HCT116 (cell line): ENCODE measurements at regions not wholly inside any gene's neighbourhood (a gene's known extent, or its start where the extent isn't known, plus 50 kb on each side); places are given as distances from the start of the nearest gene placed in this dataset.

Experiments used
- ATAC-seq: fragments of 200-7000 bp; cut with Tn5 transposase; 2 replicates; pipeline ENCODE4 v1.9.1; 2020; ENCODE audit warnings: mild to moderate bottlenecking, moderate library complexity
- BruUV-seq: library from RNA; stranded (reverse); fragments of 400-500 nt; replicated peaks from 2 replicates; lab custom pipeline; 2021; lab: Mats Ljungman, UMichigan
- CTCF ChIA-PET: fragments of 300-600 bp; sonication (Branson Sonifier 250); formaldehyde crosslinking; loops from one replicate; lab custom pipeline; 2021; ENCODE audit warnings: antibody characterized with exemption; lab: Charles Lee
- POLR2A ChIA-PET: fragments of 300-600, 350-600 bp; sonication (Branson Sonifier 250); formaldehyde crosslinking; loops from one replicate; lab custom pipeline; 2021; ENCODE audit warnings: antibody characterized with exemption; lab: Charles Lee
- RAD21 ChIA-PET, 2 experiments: fragments of 300-600 bp; sonication (Branson Sonifier 250); formaldehyde crosslinking; loops; one replicate each; lab custom pipeline; 2023; ENCODE audit warnings: low total read pairs in 2 of 2; ENCODE audit not compliant: uncharacterized antibody in 2 of 2, unreplicated experiment in 2 of 2, low non-redundant PET in 1 of 2; lab: Charles Lee
- DNase-seq: peaks from one replicate; pipeline ENCODE4 v3.0.0-alpha.2; 2010; ENCODE audit warnings: low read depth, low spot score
- H2AFZ ChIP-seq: fragments of 200-600 bp; shearing (Covaris generic), sonication (generic); 2 replicates; pipeline ENCODE4 v1.6.1; 2017; ENCODE audit warnings: low read depth, mixed run types, mixed read lengths, antibody characterized with exemption, low read length; ENCODE audit not compliant: poor library complexity, severe bottlenecking
- H3K27ac ChIP-seq: 2 replicates; pipeline ENCODE4 v1.5.1; 2012; ENCODE audit warnings: low read depth, low read length
- H3K27me3 ChIP-seq: fragments of 200-600 bp; sonication (generic); 2 replicates; pipeline ENCODE4 v1.6.1; 2016; ENCODE audit warnings: mixed run types, low read length, mixed read lengths; ENCODE audit not compliant: insufficient read depth
- H3K36me3 ChIP-seq, 2 experiments: fragments of 200-500 bp in 1 of 2; fragments of 200-600 bp in 1 of 2; sonication (Bioruptor generic) in 1 of 2; sonication (generic) in 1 of 2; 2 replicates each; pipeline versions ENCODE4 v1.5.1 to v1.6.1; 2014 to 2016; ENCODE audit warnings: low read length in 2 of 2, inconsistent platforms in 1 of 2, mixed read lengths in 1 of 2, mixed run types in 1 of 2; ENCODE audit not compliant: insufficient read depth in 2 of 2, control insufficient read depth in 1 of 2
- H3K4me1 ChIP-seq, 2 experiments: fragments of 200-600 bp in 1 of 2; sonication (generic) in 1 of 2; 2 replicates each; pipeline versions ENCODE4 v1.5.1 to v1.6.1; 2012 to 2017; ENCODE audit warnings: low read length in 2 of 2, inconsistent platforms in 1 of 2, mild to moderate bottlenecking in 1 of 2, mixed read lengths in 1 of 2, mixed run types in 1 of 2, moderate library complexity in 1 of 2; ENCODE audit not compliant: insufficient read depth in 2 of 2, control insufficient read depth in 1 of 2
- H3K4me2 ChIP-seq: fragments of 200-600 bp; sonication (generic); 2 replicates; pipeline ENCODE4 v1.6.1; 2017; ENCODE audit warnings: mixed run types, low read length, mixed read lengths
- H3K4me3 ChIP-seq, 2 experiments: fragments of 200-600 bp in 1 of 2; sonication (generic) in 1 of 2; replicated peaks in 1 of 2; 2 replicates each; pipeline ENCODE4 v1.5.1; 2011 to 2016; ENCODE audit warnings: low read length in 2 of 2, control low read depth in 1 of 2, low read depth in 1 of 2, mild to moderate bottlenecking in 1 of 2, mixed read lengths in 1 of 2, mixed run types in 1 of 2
- H3K79me2 ChIP-seq: fragments of 200-600 bp; sonication (generic); 2 replicates; pipeline ENCODE4 v1.6.1; 2017; ENCODE audit warnings: mild to moderate bottlenecking, mixed run types, low read length, moderate library complexity, mixed read lengths; ENCODE audit not compliant: insufficient read depth
- H3K9ac ChIP-seq: fragments of 200-600 bp; sonication (generic); 2 replicates; pipeline ENCODE4 v1.6.1; 2016; ENCODE audit warnings: low read length, mixed read lengths
- H3K9me2 ChIP-seq: fragments of 200-600 bp; sonication (generic), shearing (Covaris generic); 2 replicates; pipeline ENCODE4 v1.6.1; 2017; ENCODE audit warnings: mixed run types, mild to moderate bottlenecking, moderate library complexity; ENCODE audit not compliant: insufficient read depth
- H3K9me3 ChIP-seq, 2 experiments: fragments of 200-500 bp in 1 of 2; fragments of 200-600 bp in 1 of 2; sonication (Bioruptor generic) in 1 of 2; sonication (generic) in 1 of 2; 2 replicates each; pipeline ENCODE4 v1.6.1; 2014 to 2017; ENCODE audit warnings: low read length in 2 of 2, mixed read lengths in 2 of 2, inconsistent platforms in 1 of 2, low read depth in 1 of 2, mild to moderate bottlenecking in 1 of 2, mixed run types in 1 of 2, moderate library complexity in 1 of 2; ENCODE audit not compliant: control insufficient read depth in 1 of 2, insufficient read depth in 1 of 2
- H4K20me1 ChIP-seq: fragments of 200-600 bp; sonication (generic), shearing (Covaris generic); 2 replicates; pipeline ENCODE4 v1.6.1; 2017; ENCODE audit warnings: mixed run types, mild to moderate bottlenecking, moderate library complexity; ENCODE audit not compliant: insufficient read depth
- CBX3 ChIP-seq: IDR thresholded peaks from 2 replicates; pipeline ENCODE4 v1.6.1; 2012; ENCODE audit warnings: low read depth
- ELF1 ChIP-seq: IDR thresholded peaks from 2 replicates; pipeline ENCODE4 v1.6.1; 2012; ENCODE audit warnings: low read depth, borderline replicate concordance
- EZH2 ChIP-seq: fragments of 200-600 bp; sonication (generic); IDR thresholded peaks from 2 replicates; pipeline ENCODE4 v1.6.1; 2017; ENCODE audit warnings: antibody characterized with exemption, mixed run types
- EZH2phosphoT487 ChIP-seq: fragments of 200-600 bp; IDR thresholded peaks from 2 replicates; pipeline ENCODE4 v1.6.1; 2018; ENCODE audit warnings: antibody characterized with exemption, borderline replicate concordance
- FOSL1 ChIP-seq: IDR thresholded peaks from 2 replicates; pipeline ENCODE4 v1.6.1; 2012; ENCODE audit warnings: low read depth
- JUND ChIP-seq: IDR thresholded peaks from 2 replicates; pipeline ENCODE4 v1.6.1; 2012
- POLR2A ChIP-seq: IDR thresholded peaks from 2 replicates; pipeline ENCODE4 v1.7.0; 2011; ENCODE audit warnings: borderline replicate concordance; ENCODE audit not compliant: insufficient read depth, insufficient read length; ENCODE audit errors: extremely low read depth
- POLR2AphosphoS5 ChIP-seq: IDR thresholded peaks from 2 replicates; pipeline ENCODE4 v1.6.1; 2011; ENCODE audit warnings: mild to moderate bottlenecking, low read depth, low read length, moderate library complexity
- RAD21 ChIP-seq: IDR thresholded peaks from 2 replicates; pipeline ENCODE4 v1.6.1; 2012; ENCODE audit warnings: low read depth, mild to moderate bottlenecking
- REST ChIP-seq: IDR thresholded peaks from 2 replicates; pipeline ENCODE4 v1.6.1; 2012; ENCODE audit warnings: low read depth
- SIN3A ChIP-seq: IDR thresholded peaks from 2 replicates; pipeline ENCODE4 v1.6.1; 2012; ENCODE audit warnings: low read depth
- SP1 ChIP-seq: IDR thresholded peaks from 2 replicates; pipeline ENCODE4 v1.6.1; 2012; ENCODE audit warnings: low read depth
- TCF7L2 ChIP-seq: IDR thresholded peaks from 2 replicates; pipeline ENCODE4 v1.7.0; 2011; ENCODE audit warnings: borderline replicate concordance, inconsistent platforms; ENCODE audit not compliant: insufficient read depth, insufficient read length; ENCODE audit errors: extremely low read depth
- YY1 ChIP-seq: IDR thresholded peaks from 2 replicates; pipeline ENCODE4 v1.6.1; 2011; ENCODE audit warnings: low read length, low read depth, moderate library complexity, mild to moderate bottlenecking; ENCODE audit not compliant: insufficient replicate concordance; ENCODE audit errors: extremely low read depth
- ZNF274 ChIP-seq: fragments of 200-500 bp; sonication (Bioruptor generic); IDR thresholded peaks from 2 replicates; pipeline ENCODE4 v1.6.1; 2014; ENCODE audit warnings: mild to moderate bottlenecking, low read depth, low read length, inconsistent platforms
- intact Hi-C: fragments of 100-400 bp; cut with micrococcal nuclease; formaldehyde crosslinking; loops from 2 replicates; pipeline ENCODE4 v1.10.0; 2022
- TF ChIP-seq, protein P1 (sequence below): IDR thresholded peaks from 2 replicates; pipeline ENCODE4 v1.6.1; 2012

GRCh38 chr6:22218410-22218809 lies 78.4 kb downstream of the PRL start:
- Histone ChIP-seq H3K9ac (no peak overlapping the region), H3K9me2 (no peaks in the 10 kb centered on the region), H4K20me1 (no peaks in the 10 kb centered on the region), H3K79me2 (no peaks in the 10 kb centered on the region), H3K4me3 (no peak overlapping the region), H3K9me3 (no peaks in the 10 kb centered on the region), H3K27ac (no peak overlapping the region), H2AFZ (no peak overlapping the region), H3K27me3 (no peaks in the 10 kb centered on the region), H3K4me2 (no peak overlapping the region)
- DNase-seq (no peak), ATAC-seq (no peak)
- no TSS peak for BruUV-seq
- intact Hi-C loops = no loop called here
- ChIA-PET CTCF (no interaction called here), POLR2A (no interaction called here)
- TF ChIP-seq SIN3A = no peak
- no peak for TF ChIP-seq FOSL1
- no peak for TF ChIP-seq CBX3
- TF ChIP-seq EZH2 = no peak
- TF ChIP-seq EZH2phosphoT487 = no peak
- TF ChIP-seq ZNF274 = no peak
- TF ChIP-seq SP1 = no peak
- TF ChIP-seq POLR2AphosphoS5 = no peak
- TF ChIP-seq POLR2A = no peak
- TF ChIP-seq, all 23 proteins: peak for 0
- H3K4me1 ChIP-seq = peaks cover 0 to 6% of the 10 kb centered on the region in 2 experiments; a peak in 1 of 4 replicates
- RAD21 ChIA-PET = no interaction called here
- H3K36me3 ChIP-seq = no peaks in the 10 kb centered on the region

- Histone ChIP-seq H4K20me1 (no peaks in the 10 kb centered on the region), H3K4me3 (no peak overlapping the region), H3K79me2 (no peaks in the 10 kb centered on the region), H2AFZ (no peak overlapping the region), H3K36me3 (no peaks in the 10 kb centered on the region), H3K9me2 (no peaks in the 10 kb centered on the region), H3K9me3 (no peaks in the 10 kb centered on the region), H3K4me1 (peaks cover 0 to 6% of the 10 kb centered on the region in 2 experiments; a peak in 1 of 4 replicates), H3K27me3 (no peaks in the 10 kb centered on the region), H3K9ac (no peak overlapping the region), H3K4me2 (no peak overlapping the region), H3K27ac (no peak overlapping the region)
- DNase-seq = no peak
- intact Hi-C loops = no loop called here
- BruUV-seq = no TSS peak
- ChIA-PET CTCF (no interaction called here), RAD21 (no interaction called here), POLR2A (no interaction called here)
- TF ChIP-seq POLR2A = no peak
- TF ChIP-seq POLR2AphosphoS5 = no peak
- TF ChIP-seq JUND = no peak
- TF ChIP-seq, protein P1, sequence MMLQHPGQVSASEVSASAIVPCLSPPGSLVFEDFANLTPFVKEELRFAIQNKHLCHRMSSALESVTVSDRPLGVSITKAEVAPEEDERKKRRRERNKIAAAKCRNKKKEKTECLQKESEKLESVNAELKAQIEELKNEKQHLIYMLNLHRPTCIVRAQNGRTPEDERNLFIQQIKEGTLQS = no peak
- TF ChIP-seq EZH2 = no peak
- TF ChIP-seq YY1 = no peak
- no peak for TF ChIP-seq REST
- no peak for TF ChIP-seq ELF1
- no peak for TF ChIP-seq RAD21
- TF ChIP-seq TCF7L2 = no peak
- ATAC-seq = no peak
These were observed 76.9 kb downstream of the PRL start for GRCh38 chr6:22219925-22220324.
